ENCODE measurements at regions not wholly inside any gene's neighbourhood (a gene's known extent, or its start where the extent isn't known, plus 50 kb on each side); places are given as distances from the start of the nearest gene placed in this dataset.

- no peaks in the 10 kb centered on the region for H3K4me1 ChIP-seq
- H3K27me3 ChIP-seq (replicated peaks; ENCODE audit: control insufficient read depth, insufficient read depth, low read length): no peaks in the 10 kb centered on the region
- DNase-seq: no peak
- Mint-ChIP-seq H3K4me1 (ENCODE audit: low read depth, unreplicated experiment) (no peaks in the 10 kb centered on the region), H3K27ac (ENCODE audit: unreplicated experiment) (no peak overlapping the region), H3K9me3 (ENCODE audit: unreplicated experiment) (peaks cover 16% of the 10 kb centered on the region), H3K36me3 (ENCODE audit: insufficient read depth, unreplicated experiment) (no peaks in the 10 kb centered on the region), H3K27me3 (ENCODE audit: insufficient read depth, unreplicated experiment) (peaks cover 6% of the 10 kb centered on the region), H3K4me3 (ENCODE audit: unreplicated experiment) (no peak overlapping the region)
- CTCF ChIA-PET: no interaction called here
- no peak overlapping the region for H3K4me3 ChIP-seq (ENCODE audit: low read depth, low read length)
- BruUV-seq (replicated peaks): no TSS peak
- POLR2A ChIA-PET: no interaction called here
- H3K36me3 ChIP-seq (ENCODE audit: control insufficient read depth, insufficient read depth, low read length): no peaks in the 10 kb centered on the region
- intact Hi-C loops (cut with micrococcal nuclease; ENCODE audit: unreplicated experiment): no loop called here
- peaks cover 4% of the 10 kb centered on the region; the same call in 1 of the 2 replicates for H3K9me3 ChIP-seq
- TF ChIP-seq CTCF (IDR thresholded peaks at IDR 0.05; ENCODE audit: insufficient read depth in 1 of 2, low read depth in 1 of 2, low read length in 1 of 2, severe bottlenecking in 1 of 2, unreplicated experiment in 1 of 2): no peak
Observed at GRCh38 chr2:122545821-122546220, 790.4 kb downstream of the TSN start.

GRCh38 chr2:122562775-122563174 lies 807.3 kb downstream of the TSN start:
- Histone ChIP-seq H3K4me1 (no peaks in the 10 kb centered on the region), H3K27me3 (replicated peaks; ENCODE audit: control insufficient read depth, insufficient read depth, low read length) (no peaks in the 10 kb centered on the region), H3K36me3 (ENCODE audit: control insufficient read depth, insufficient read depth, low read length) (no peaks in the 10 kb centered on the region), H3K9me3 (no peaks in the 10 kb centered on the region), H3K4me3 (ENCODE audit: low read depth, low read length) (no peak overlapping the region)
- BruUV-seq (replicated peaks): no TSS peak
- DNase-seq: no peak
- H3K27me3 Mint-ChIP-seq (ENCODE audit: insufficient read depth, unreplicated experiment): no peaks in the 10 kb centered on the region
- no peak for TF ChIP-seq CTCF (IDR thresholded peaks at IDR 0.05; ENCODE audit: insufficient read depth in 1 of 2, low read depth in 1 of 2, low read length in 1 of 2, severe bottlenecking in 1 of 2, unreplicated experiment in 1 of 2)
- CTCF ChIA-PET: no interaction called here
- no peak overlapping the region for H3K4me3 Mint-ChIP-seq (ENCODE audit: unreplicated experiment)
- no peak overlapping the region for H3K27ac Mint-ChIP-seq (ENCODE audit: unreplicated experiment)
- H3K9me3 Mint-ChIP-seq (ENCODE audit: unreplicated experiment): no peaks in the 10 kb centered on the region
- H3K36me3 Mint-ChIP-seq (ENCODE audit: insufficient read depth, unreplicated experiment): no peaks in the 10 kb centered on the region
- POLR2A ChIA-PET: no interaction called here
- H3K4me1 Mint-ChIP-seq (ENCODE audit: low read depth, unreplicated experiment): no peaks in the 10 kb centered on the region
- intact Hi-C loops (cut with micrococcal nuclease; ENCODE audit: unreplicated experiment): no loop called here

GRCh38 chr2:122563781-122564180 lies 808.3 kb downstream of the TSN start:
- H3K27me3 ChIP-seq (replicated peaks; ENCODE audit: control insufficient read depth, insufficient read depth, low read length): no peaks in the 10 kb centered on the region
- DNase-seq: no peak
- H3K4me3 ChIP-seq (ENCODE audit: low read depth, low read length): no peak overlapping the region
- no peak overlapping the region for H3K4me3 Mint-ChIP-seq (ENCODE audit: unreplicated experiment)
- no peaks in the 10 kb centered on the region for H3K27me3 Mint-ChIP-seq (ENCODE audit: insufficient read depth, unreplicated experiment)
- POLR2A ChIA-PET: no interaction called here
- intact Hi-C loops (cut with micrococcal nuclease; ENCODE audit: unreplicated experiment): no loop called here
- no peaks in the 10 kb centered on the region for H3K9me3 ChIP-seq
- H3K4me1 ChIP-seq: no peaks in the 10 kb centered on the region
- no peak overlapping the region for H3K27ac Mint-ChIP-seq (ENCODE audit: unreplicated experiment)
- no TSS peak for BruUV-seq (replicated peaks)
- H3K36me3 ChIP-seq (ENCODE audit: control insufficient read depth, insufficient read depth, low read length): no peaks in the 10 kb centered on the region
- CTCF ChIA-PET: no interaction called here
- H3K4me1 Mint-ChIP-seq (ENCODE audit: low read depth, unreplicated experiment): no peaks in the 10 kb centered on the region
- no peak for TF ChIP-seq CTCF (IDR thresholded peaks at IDR 0.05; ENCODE audit: insufficient read depth in 1 of 2, low read depth in 1 of 2, low read length in 1 of 2, severe bottlenecking in 1 of 2, unreplicated experiment in 1 of 2)
- H3K36me3 Mint-ChIP-seq (ENCODE audit: insufficient read depth, unreplicated experiment): no peaks in the 10 kb centered on the region
- H3K9me3 Mint-ChIP-seq (ENCODE audit: unreplicated experiment): no peaks in the 10 kb centered on the region
